ELF-1 (cell line): ENCODE measurements at regions not wholly inside any gene's neighbourhood (a gene's known extent, or its start where the extent isn't known, plus 50 kb on each side); places are given as distances from the start of the nearest gene placed in this dataset.
"Not testable (repeated sequence)": the region's sequence is repeated elsewhere in the genome, so short reads cannot be mapped to it uniquely, and the experiment has no call there.

Experiments
- DNase-seq: peaks from one replicate; pipeline ENCODE4 v3.0.0-alpha.2; 2016; ENCODE audit warnings: low read depth, low spot score

GRCh38 chr5:164191240-164191639 is 685.8 kb downstream of the MAT2B start:
- no peak for DNase-seq

GRCh38 chr5:164202338-164202737 is 696.9 kb downstream of the MAT2B start:
- no peak for DNase-seq

GRCh38 chr5:164203581-164204225 is 698.3 kb downstream of the MAT2B start:
- no peak for DNase-seq

GRCh38 chr5:164204338-164204946 is 699.0 kb downstream of the MAT2B start:
- DNase-seq: no peak

- no peak for DNase-seq
These were observed 700.8 kb downstream of the MAT2B start for GRCh38 chr5:164206196-164206595.

- no peak for DNase-seq
These were observed 702.2 kb downstream of the MAT2B start for GRCh38 chr5:164207646-164208045.

GRCh38 chr5:164210491-164210890 is 705.1 kb downstream of the MAT2B start:
- DNase-seq: no peak

- DNase-seq: no peak
These were observed 709.3 kb downstream of the MAT2B start for GRCh38 chr5:164214698-164215097.

GRCh38 chr5:164217464-164217863 is 712.0 kb downstream of the MAT2B start:
- no peak for DNase-seq

GRCh38 chr5:164220522-164220921 is 715.1 kb downstream of the MAT2B start:
- DNase-seq: no peak

- DNase-seq: no peak
These were observed 718.8 kb downstream of the MAT2B start for GRCh38 chr5:164224236-164224635.

GRCh38 chr5:164224772-164225171 is 719.4 kb downstream of the MAT2B start:
- DNase-seq: no peak

- no peak for DNase-seq
These were observed 724.9 kb downstream of the MAT2B start for GRCh38 chr5:164230341-164230740.

- DNase-seq: no peak
These were observed 728.4 kb downstream of the MAT2B start for GRCh38 chr5:164233791-164234190.

GRCh38 chr5:164234321-164234720 is 728.9 kb downstream of the MAT2B start:
- no peak for DNase-seq

- no peak for DNase-seq
These were observed 730.0 kb downstream of the MAT2B start for GRCh38 chr5:164235300-164235891.

- no peak for DNase-seq
These were observed 732.1 kb downstream of the MAT2B start for GRCh38 chr5:164237486-164237885.

- not testable (repeated sequence) for DNase-seq
These were observed 746.4 kb downstream of the MAT2B start for GRCh38 chr5:164251781-164252180.

GRCh38 chr5:164253764-164254163 is 748.3 kb downstream of the MAT2B start:
- no peak for DNase-seq

- no peak for DNase-seq
These were observed 750.3 kb downstream of the MAT2B start for GRCh38 chr5:164255598-164256213.

GRCh38 chr5:164256351-164256750 is 750.9 kb downstream of the MAT2B start:
- no peak for DNase-seq

- DNase-seq: no peak
These were observed 751.5 kb downstream of the MAT2B start for GRCh38 chr5:164256954-164257353.

GRCh38 chr5:164265566-164265965 is 760.1 kb downstream of the MAT2B start:
- no peak for DNase-seq
